Keratinocyte (primary cell): ENCODE measurements at regions not wholly inside any gene's neighbourhood (a gene's known extent, or its start where the extent isn't known, plus 50 kb on each side); places are given as distances from the start of the nearest gene placed in this dataset.

ENCODE experiments used
- CTCF ChIP-seq, 3 experiments: IDR thresholded peaks in 1 of 3; conservative IDR thresholded peaks in 1 of 3; optimal IDR thresholded peaks in 1 of 3; 2 replicates in 2 of 3; 3 replicates in 1 of 3; pipeline versions ENCODE3 to v1.5.1; 2011; ENCODE audit warnings: low read length in 3 of 3, mild to moderate bottlenecking in 3 of 3, moderate library complexity in 2 of 3, control low read depth in 1 of 3, inconsistent platforms in 1 of 3; ENCODE audit not compliant: insufficient read depth in 2 of 3; ENCODE audit errors: extremely low read depth in 1 of 3
- EZH2 ChIP-seq: IDR thresholded peaks from one replicate; pipeline ENCODE4 v1.6.1; 2012; ENCODE audit warnings: inconsistent platforms, mild to moderate bottlenecking, low read length, moderate library complexity

- peak; percentile 60 to 77 (median 66) for TF ChIP-seq CTCF (optimal IDR thresholded peaks at IDR 0.05 in 1 of 3, IDR thresholded peaks at IDR 0.05 in 1 of 3, conservative IDR thresholded peaks at IDR 0.05 in 1 of 3; ENCODE audit: extremely low read depth in 1 of 3, insufficient read depth in 2 of 3, low read length in 3 of 3)
- no peak for TF ChIP-seq EZH2
Measured at GRCh38 chr20:48189181-48189580, 403.9 kb upstream of the SULF2 start.
